Loucy (cell line): ENCODE measurements at regions not wholly inside any gene's neighbourhood (a gene's known extent, or its start where the extent isn't known, plus 50 kb on each side); places are given as distances from the start of the nearest gene placed in this dataset.

Experiments used
- H2AFZ ChIP-seq: fragments of 200-600 bp; sonication (generic); 2 replicates; pipeline ENCODE4 v1.6.0; 2016; ENCODE audit warnings: antibody characterized with exemption, mild to moderate bottlenecking, low read length, moderate library complexity
- H3F3A ChIP-seq: fragments of 200-600 bp; 2 replicates; pipeline ENCODE4 v1.6.0; 2016; ENCODE audit warnings: antibody characterized with exemption, low read depth, mild to moderate bottlenecking
- H3K27me3 ChIP-seq: fragments of 200-600 bp; sonication (generic); 2 replicates; pipeline ENCODE4 v1.6.1; 2014; ENCODE audit warnings: low read length, mild to moderate bottlenecking; ENCODE audit not compliant: insufficient read depth, poor library complexity, severe bottlenecking
- H3K36me3 ChIP-seq: fragments of 200-600 bp; sonication (generic); 2 replicates; pipeline ENCODE4 v1.6.1; 2016; ENCODE audit warnings: low read length; ENCODE audit not compliant: insufficient read depth
- H3K4me1 ChIP-seq: fragments of 200-600 bp; sonication (generic); 2 replicates; pipeline ENCODE4 v1.5.1; 2014; ENCODE audit warnings: low read length, mild to moderate bottlenecking; ENCODE audit not compliant: insufficient read depth, poor library complexity, severe bottlenecking
- H3K4me2 ChIP-seq: fragments of 200-600 bp; sonication (generic); 2 replicates; pipeline ENCODE4 v1.6.0; 2014; ENCODE audit warnings: antibody characterized with exemption, low read length, low read depth, mild to moderate bottlenecking; ENCODE audit not compliant: poor library complexity, severe bottlenecking
- H3K4me3 ChIP-seq: fragments of 200-600 bp; sonication (generic); 2 replicates; pipeline ENCODE4 v1.5.1; 2014; ENCODE audit warnings: low read length, mild to moderate bottlenecking, mixed read lengths; ENCODE audit not compliant: poor library complexity, severe bottlenecking
- H3K79me2 ChIP-seq: fragments of 200-600 bp; sonication (generic); 2 replicates; pipeline ENCODE4 v1.6.1; 2014; ENCODE audit warnings: low read length; ENCODE audit not compliant: insufficient read depth
- H3K9ac ChIP-seq: fragments of 200-600 bp; sonication (generic); 2 replicates; pipeline ENCODE4 v1.6.0; 2014; ENCODE audit warnings: mild to moderate bottlenecking, low read depth, low read length, moderate library complexity; ENCODE audit not compliant: poor library complexity, severe bottlenecking
- H3K9me2 ChIP-seq: fragments of 200-600 bp; sonication (generic); replicated peaks from 2 replicates; pipeline ENCODE4 v1.6.1; 2016; ENCODE audit warnings: low read depth, low read length, mixed read lengths
- H3K9me3 ChIP-seq: fragments of 200-600 bp; sonication (generic); 2 replicates; pipeline ENCODE4 v1.6.1; 2014; ENCODE audit warnings: mild to moderate bottlenecking, antibody characterized with exemption, low read length, low read depth; ENCODE audit not compliant: insufficient read depth
- H4K20me1 ChIP-seq: fragments of 200-600 bp; sonication (generic); 2 replicates; pipeline ENCODE4 v1.6.0; 2014; ENCODE audit warnings: antibody characterized with exemption, low read length, mild to moderate bottlenecking; ENCODE audit not compliant: insufficient read depth, poor library complexity, severe bottlenecking
- EZH2phosphoT487 ChIP-seq: fragments of 200-600 bp; IDR thresholded peaks from 2 replicates; pipeline ENCODE4 v1.6.1; 2018; ENCODE audit warnings: antibody characterized with exemption, mild to moderate bottlenecking, moderate library complexity, borderline replicate concordance
- TF ChIP-seq, protein P1 (sequence below): fragments of 200-600 bp; sonication (generic); conservative IDR thresholded peaks from 2 replicates; pipeline ENCODE4 v1.5.1; 2014; ENCODE audit warnings: mild to moderate bottlenecking, antibody characterized with exemption, low read length

GRCh38 chr6:74939721-74940620 lies 265.9 kb downstream of the COL12A1 start:
- H3K4me3 ChIP-seq: no peak overlapping the region
- no peak overlapping the region for H3K9ac ChIP-seq
- H2AFZ ChIP-seq: no peak overlapping the region
- no peaks in the 10 kb centered on the region for H3K9me2 ChIP-seq
- H3K36me3 ChIP-seq: no peaks in the 10 kb centered on the region
- no peaks in the 10 kb centered on the region for H3F3A ChIP-seq
- no peaks in the 10 kb centered on the region for H3K9me3 ChIP-seq
- TF ChIP-seq, protein P1, sequence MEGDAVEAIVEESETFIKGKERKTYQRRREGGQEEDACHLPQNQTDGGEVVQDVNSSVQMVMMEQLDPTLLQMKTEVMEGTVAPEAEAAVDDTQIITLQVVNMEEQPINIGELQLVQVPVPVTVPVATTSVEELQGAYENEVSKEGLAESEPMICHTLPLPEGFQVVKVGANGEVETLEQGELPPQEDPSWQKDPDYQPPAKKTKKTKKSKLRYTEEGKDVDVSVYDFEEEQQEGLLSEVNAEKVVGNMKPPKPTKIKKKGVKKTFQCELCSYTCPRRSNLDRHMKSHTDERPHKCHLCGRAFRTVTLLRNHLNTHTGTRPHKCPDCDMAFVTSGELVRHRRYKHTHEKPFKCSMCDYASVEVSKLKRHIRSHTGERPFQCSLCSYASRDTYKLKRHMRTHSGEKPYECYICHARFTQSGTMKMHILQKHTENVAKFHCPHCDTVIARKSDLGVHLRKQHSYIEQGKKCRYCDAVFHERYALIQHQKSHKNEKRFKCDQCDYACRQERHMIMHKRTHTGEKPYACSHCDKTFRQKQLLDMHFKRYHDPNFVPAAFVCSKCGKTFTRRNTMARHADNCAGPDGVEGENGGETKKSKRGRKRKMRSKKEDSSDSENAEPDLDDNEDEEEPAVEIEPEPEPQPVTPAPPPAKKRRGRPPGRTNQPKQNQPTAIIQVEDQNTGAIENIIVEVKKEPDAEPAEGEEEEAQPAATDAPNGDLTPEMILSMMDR: no peak
- no peak for TF ChIP-seq EZH2phosphoT487
- no peaks in the 10 kb centered on the region for H3K27me3 ChIP-seq
- H3K4me1 ChIP-seq: no peaks in the 10 kb centered on the region
- H3K79me2 ChIP-seq: no peaks in the 10 kb centered on the region
- H4K20me1 ChIP-seq: no peaks in the 10 kb centered on the region
- H3K4me2 ChIP-seq: no peak overlapping the region

DNA sequence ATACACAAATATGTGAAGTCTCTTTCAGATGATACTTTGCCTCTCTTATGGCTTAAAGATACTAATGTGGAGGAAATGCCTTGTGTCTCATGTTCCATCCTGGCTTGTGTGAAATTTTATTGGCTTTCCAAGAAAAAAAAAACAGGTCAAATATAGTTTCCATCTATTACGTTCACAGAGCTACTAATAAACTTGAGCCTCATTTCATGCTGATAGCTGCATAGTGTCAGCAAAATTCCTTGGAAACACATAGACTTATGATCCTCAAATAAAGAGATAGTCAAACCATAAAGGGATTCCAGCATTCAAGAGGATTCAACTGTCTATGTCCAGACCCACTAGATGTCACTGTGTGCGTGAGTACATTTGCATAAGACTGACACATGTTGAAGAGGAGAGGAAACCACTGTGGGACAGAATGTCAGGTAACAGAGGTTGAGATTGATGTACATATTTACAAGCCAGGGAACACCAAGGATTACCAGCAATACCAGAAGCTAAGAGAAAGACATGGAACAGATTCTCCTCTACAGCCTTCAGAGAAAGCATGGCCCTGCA lies 266.6 kb downstream of the COL12A1 start:
- no peaks in the 10 kb centered on the region for H3K36me3 ChIP-seq
- H3K79me2 ChIP-seq: no peaks in the 10 kb centered on the region
- no peaks in the 10 kb centered on the region for H3F3A ChIP-seq
- no peaks in the 10 kb centered on the region for H3K27me3 ChIP-seq
- no peaks in the 10 kb centered on the region for H3K4me1 ChIP-seq
- H2AFZ ChIP-seq: no peak overlapping the region
- H3K4me3 ChIP-seq: no peak overlapping the region
- no peaks in the 10 kb centered on the region for H4K20me1 ChIP-seq
- no peaks in the 10 kb centered on the region for H3K9me2 ChIP-seq
- no peak overlapping the region for H3K9ac ChIP-seq
- TF ChIP-seq, protein P1: no peak
- TF ChIP-seq EZH2phosphoT487: no peak
- H3K9me3 ChIP-seq: no peaks in the 10 kb centered on the region
- no peak overlapping the region for H3K4me2 ChIP-seq

DNA sequence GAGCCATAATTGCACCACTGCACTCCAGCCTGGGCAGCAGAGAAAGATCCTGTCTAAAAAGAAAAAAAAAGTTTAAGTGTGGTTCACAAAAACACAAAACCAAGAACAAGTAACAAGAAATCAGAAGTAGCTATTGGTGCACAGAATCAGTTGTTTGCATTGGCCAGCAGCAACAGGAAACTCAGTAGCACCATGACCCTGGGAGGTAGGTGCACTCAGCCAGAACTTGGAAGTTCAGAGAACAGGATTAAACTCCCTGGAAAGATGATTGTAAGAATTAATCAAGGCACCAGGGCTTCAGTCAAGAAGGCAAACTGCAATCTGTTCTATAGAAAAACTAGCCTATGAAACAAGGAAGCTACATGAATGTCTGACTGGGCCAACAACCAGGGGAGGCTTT lies 267.9 kb downstream of the COL12A1 start:
- Histone ChIP-seq H3K4me2 (no peak overlapping the region), H3K79me2 (no peaks in the 10 kb centered on the region), H3K9ac (no peak overlapping the region), H3F3A (no peaks in the 10 kb centered on the region), H3K9me2 (no peaks in the 10 kb centered on the region), H3K36me3 (no peaks in the 10 kb centered on the region), H3K27me3 (no peaks in the 10 kb centered on the region), H3K4me1 (no peaks in the 10 kb centered on the region), H3K9me3 (no peaks in the 10 kb centered on the region), H4K20me1 (no peaks in the 10 kb centered on the region), H3K4me3 (no peak overlapping the region), H2AFZ (no peak overlapping the region)
- TF ChIP-seq EZH2phosphoT487: no peak
- TF ChIP-seq, protein P1: no peak
